ENCODE measurements at regions not wholly inside any gene's neighbourhood (a gene's known extent, or its start where the extent isn't known, plus 50 kb on each side); places are given as distances from the start of the nearest gene placed in this dataset.

GRCh38 chr19:30739394-30739793 lies 367.2 kb downstream of the ZNF536 start:
- Mint-ChIP-seq H3K27ac (no peak overlapping the region), H3K36me3 (ENCODE audit: low read depth) (no peaks in the 10 kb centered on the region), H3K9me3 (no peaks in the 10 kb centered on the region), H3K27me3 (ENCODE audit: insufficient read depth) (no peaks in the 10 kb centered on the region), H3K4me3 (no peak overlapping the region), H3K4me1 (peaks cover 15% of the 10 kb centered on the region)
- no peak overlapping the region for H3K4me3 ChIP-seq (ENCODE audit: low read length)
- no peak for TF ChIP-seq CTCF (conservative IDR thresholded peaks at IDR 0.05)
- no peak for DNase-seq
- no peak overlapping the region for H3K9ac ChIP-seq (ENCODE audit: extremely low read depth, low read length, poor library complexity, severe bottlenecking)
- H3K36me3 ChIP-seq (ENCODE audit: control insufficient read depth, insufficient read depth, low read length): no peaks in the 10 kb centered on the region
- no peaks in the 10 kb centered on the region for H3K9me3 ChIP-seq (ENCODE audit: control insufficient read depth, low read length)
- no peaks in the 10 kb centered on the region for H3K4me1 ChIP-seq (ENCODE audit: control insufficient read depth, insufficient read depth, low read length)
- no peak overlapping the region for H3K27ac ChIP-seq (ENCODE audit: low read depth, low read length)
- no peaks in the 10 kb centered on the region for H3K27me3 ChIP-seq (ENCODE audit: control insufficient read depth, insufficient read depth, low read length, poor library complexity, severe bottlenecking)
- WGBS, 2 experiments (ENCODE audit: insufficient coverage in 1 of 2, insufficient read length in 1 of 2): 93 to 96% methylated on average over 4 to 5 of the region's 5 CpGs

GRCh38 chr19:30738047-30738446 lies 365.9 kb downstream of the ZNF536 start:
- H3K4me3 ChIP-seq (ENCODE audit: low read length): no peak overlapping the region
- H3K36me3 ChIP-seq (ENCODE audit: control insufficient read depth, insufficient read depth, low read length): no peaks in the 10 kb centered on the region
- no peak overlapping the region for H3K9ac ChIP-seq (ENCODE audit: extremely low read depth, low read length, poor library complexity, severe bottlenecking)
- WGBS, 2 experiments (ENCODE audit: insufficient coverage in 1 of 2, insufficient read length in 1 of 2): 92% methylated on average over 2 of the region's 2 CpGs; no CpG with 5 or more reads in 1 of the 2 experiments
- no peaks in the 10 kb centered on the region for H3K9me3 Mint-ChIP-seq
- no peaks in the 10 kb centered on the region for H3K36me3 Mint-ChIP-seq (ENCODE audit: low read depth)
- DNase-seq: no peak
- no peak overlapping the region for H3K27ac ChIP-seq (ENCODE audit: low read depth, low read length)
- TF ChIP-seq CTCF (conservative IDR thresholded peaks at IDR 0.05): no peak
- no peaks in the 10 kb centered on the region for H3K27me3 ChIP-seq (ENCODE audit: control insufficient read depth, insufficient read depth, low read length, poor library complexity, severe bottlenecking)
- H3K4me1 ChIP-seq (ENCODE audit: control insufficient read depth, insufficient read depth, low read length): no peaks in the 10 kb centered on the region
- H3K27ac Mint-ChIP-seq: no peak overlapping the region
- peaks cover 18% of the 10 kb centered on the region for H3K4me1 Mint-ChIP-seq
- no peak overlapping the region for H3K4me3 Mint-ChIP-seq
- H3K27me3 Mint-ChIP-seq (ENCODE audit: insufficient read depth): no peaks in the 10 kb centered on the region
- H3K9me3 ChIP-seq (ENCODE audit: control insufficient read depth, low read length): no peaks in the 10 kb centered on the region

GRCh38 chr19:30734669-30735068 lies 362.5 kb downstream of the ZNF536 start:
- WGBS, 2 experiments (ENCODE audit: insufficient coverage in 1 of 2, insufficient read length in 1 of 2): 61 to 76% methylated on average over 4 to 6 of the region's 6 CpGs
- Mint-ChIP-seq H3K27me3 (ENCODE audit: insufficient read depth) (no peaks in the 10 kb centered on the region), H3K4me3 (no peak overlapping the region), H3K4me1 (peaks cover 18% of the 10 kb centered on the region), H3K9me3 (no peaks in the 10 kb centered on the region), H3K36me3 (ENCODE audit: low read depth) (no peaks in the 10 kb centered on the region), H3K27ac (no peak overlapping the region)
- no peaks in the 10 kb centered on the region for H3K27me3 ChIP-seq (ENCODE audit: control insufficient read depth, insufficient read depth, low read length, poor library complexity, severe bottlenecking)
- H3K27ac ChIP-seq (ENCODE audit: low read depth, low read length): no peak overlapping the region
- no peak overlapping the region for H3K4me3 ChIP-seq (ENCODE audit: low read length)
- H3K36me3 ChIP-seq (ENCODE audit: control insufficient read depth, insufficient read depth, low read length): no peaks in the 10 kb centered on the region
- TF ChIP-seq CTCF (conservative IDR thresholded peaks at IDR 0.05): no peak
- H3K9ac ChIP-seq (ENCODE audit: extremely low read depth, low read length, poor library complexity, severe bottlenecking): no peak overlapping the region
- no peak for DNase-seq
- no peaks in the 10 kb centered on the region for H3K4me1 ChIP-seq (ENCODE audit: control insufficient read depth, insufficient read depth, low read length)
- H3K9me3 ChIP-seq (ENCODE audit: control insufficient read depth, low read length): no peaks in the 10 kb centered on the region

Data from endodermal cell (in vitro differentiated cells).